A172 (cell line): ENCODE measurements at regions not wholly inside any gene's neighbourhood (a gene's known extent, or its start where the extent isn't known, plus 50 kb on each side); places are given as distances from the start of the nearest gene placed in this dataset.
"Not testable (repeated sequence)": the region's sequence is repeated elsewhere in the genome, so short reads cannot be mapped to it uniquely, and the experiment has no call there.

ENCODE experiments used
- DNase-seq: peaks from one replicate; pipeline ENCODE4 v3.0.0-alpha.2; 2015; ENCODE audit warnings: low spot score

- DNase-seq = no peak
These were observed 69.2 kb downstream of the LYZL2 start for GRCh38 chr10:30560326-30560725.

GRCh38 chr10:30559180-30559579, 70.4 kb downstream of the LYZL2 start:
- DNase-seq = no peak

- DNase-seq = no peak
These were observed 71.1 kb downstream of the LYZL2 start for GRCh38 chr10:30558411-30558810.

DNA sequence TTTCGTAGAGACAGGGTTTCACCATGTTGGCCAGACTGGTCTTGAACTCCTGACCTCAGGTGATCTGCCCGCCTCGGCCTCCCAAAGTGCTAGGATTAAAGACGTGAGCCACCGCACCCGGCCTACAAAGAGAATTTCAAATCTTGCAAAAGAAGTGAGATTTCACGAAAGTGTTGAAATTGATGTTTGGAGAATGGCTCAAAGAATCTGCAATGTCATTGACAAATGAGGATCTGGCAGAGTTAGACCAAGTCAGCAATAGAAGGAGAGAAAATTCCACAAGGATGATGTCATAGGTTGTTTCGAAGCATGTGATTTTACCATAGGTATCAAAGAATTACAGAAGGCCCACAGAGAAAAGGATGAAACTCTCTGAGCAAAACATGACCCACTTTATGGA, 71.7 kb downstream of the LYZL2 start:
- peak; percentile 65 for DNase-seq

GRCh38 chr10:30556189-30556588, 73.4 kb downstream of the LYZL2 start:
- no peak for DNase-seq

- DNase-seq = no peak
These were observed 74.1 kb downstream of the LYZL2 start for GRCh38 chr10:30555465-30555864.

DNA sequence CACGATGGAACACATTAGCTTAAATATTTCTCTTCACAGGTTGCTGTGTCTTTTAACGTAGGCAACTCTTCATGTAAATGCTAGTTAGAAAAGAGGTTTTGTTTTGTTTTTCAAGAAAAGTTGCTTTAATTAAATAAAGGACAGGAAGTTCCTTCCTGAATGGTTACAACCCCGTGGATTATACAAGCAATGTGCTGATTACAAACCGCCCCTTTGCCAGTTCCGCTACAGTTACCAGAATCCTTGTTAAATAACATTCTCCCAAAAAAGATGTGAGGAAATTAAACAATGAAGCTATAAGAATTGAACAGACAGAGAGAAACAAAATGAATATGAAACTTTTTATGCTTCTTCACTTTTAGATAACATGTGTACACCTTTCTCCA, 75.1 kb downstream of the LYZL2 start:
- DNase-seq = no peak

GRCh38 chr10:30553626-30554439, 75.7 kb downstream of the LYZL2 start:
- no peak for DNase-seq

- no peak for DNase-seq
These were observed 76.4 kb downstream of the LYZL2 start for GRCh38 chr10:30553018-30553625.

GRCh38 chr10:30550967-30551815, 78.4 kb downstream of the LYZL2 start:
- no peak for DNase-seq

DNA sequence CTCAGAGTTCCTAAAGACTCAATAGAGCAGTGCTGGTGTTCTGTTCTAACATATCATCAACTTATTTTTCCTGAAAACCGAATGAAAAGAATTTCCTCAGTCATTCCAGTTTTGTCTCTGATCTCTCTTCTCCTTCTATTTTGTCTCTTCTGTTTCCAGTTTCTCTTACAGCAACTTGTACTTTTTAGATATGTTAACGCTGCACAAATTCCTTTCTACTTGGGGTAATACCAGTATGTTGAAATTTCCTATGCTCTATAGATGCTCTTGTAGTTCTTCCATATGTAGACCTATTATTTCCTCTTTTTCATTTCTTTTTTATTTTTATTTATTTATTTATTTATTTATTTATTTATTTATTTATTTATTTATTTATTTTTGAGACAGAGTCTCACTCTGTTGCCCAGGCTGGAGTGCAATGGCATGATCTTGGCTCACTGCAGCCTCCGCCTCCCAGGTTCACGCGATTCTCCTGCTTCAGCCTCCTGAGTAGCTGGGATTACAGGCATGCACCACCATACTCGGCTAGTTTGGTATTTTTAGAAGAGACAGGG, 80.3 kb downstream of the LYZL2 start:
- not testable (repeated sequence) for DNase-seq

DNA sequence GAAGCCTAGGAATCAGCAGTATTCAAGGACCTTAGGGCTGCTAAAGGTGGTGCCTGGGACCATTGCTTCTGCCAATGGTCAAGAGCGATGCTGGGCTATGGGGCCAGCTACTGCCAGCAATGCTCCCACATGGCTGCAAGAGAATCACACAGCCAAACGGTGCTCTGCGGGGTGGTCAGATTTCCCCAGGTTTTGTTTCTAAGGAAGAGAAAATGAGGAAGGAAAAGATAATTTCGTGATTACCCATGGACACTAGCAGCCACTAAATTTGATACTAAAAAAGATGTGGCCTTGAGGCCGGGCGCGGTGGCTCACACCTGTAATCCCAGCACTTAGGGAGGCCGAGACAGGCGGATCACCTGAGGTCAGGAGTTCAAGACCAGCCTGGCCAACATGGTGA, 83.0 kb downstream of the LYZL2 start:
- DNase-seq = no peak

DNA sequence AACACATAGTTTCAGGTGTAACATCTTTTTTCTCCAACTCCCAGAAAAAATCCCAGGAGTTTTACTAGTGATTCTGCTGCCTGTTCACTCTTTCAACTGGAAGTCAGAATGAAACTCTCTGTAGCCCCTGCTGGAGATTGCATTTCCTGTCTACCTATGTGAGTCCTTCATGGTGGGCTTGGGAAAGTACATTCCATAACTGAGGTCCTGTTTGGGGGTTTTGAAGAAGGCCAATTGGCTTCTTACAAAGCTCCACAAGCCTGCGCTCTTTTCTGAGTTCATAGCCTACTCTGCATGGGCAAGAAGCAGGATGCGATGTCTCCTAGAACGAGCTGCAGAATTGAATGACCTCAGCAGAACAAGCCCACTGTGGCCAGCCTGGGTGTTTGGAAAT, 86.7 kb downstream of the LYZL2 start:
- DNase-seq = no peak

DNA sequence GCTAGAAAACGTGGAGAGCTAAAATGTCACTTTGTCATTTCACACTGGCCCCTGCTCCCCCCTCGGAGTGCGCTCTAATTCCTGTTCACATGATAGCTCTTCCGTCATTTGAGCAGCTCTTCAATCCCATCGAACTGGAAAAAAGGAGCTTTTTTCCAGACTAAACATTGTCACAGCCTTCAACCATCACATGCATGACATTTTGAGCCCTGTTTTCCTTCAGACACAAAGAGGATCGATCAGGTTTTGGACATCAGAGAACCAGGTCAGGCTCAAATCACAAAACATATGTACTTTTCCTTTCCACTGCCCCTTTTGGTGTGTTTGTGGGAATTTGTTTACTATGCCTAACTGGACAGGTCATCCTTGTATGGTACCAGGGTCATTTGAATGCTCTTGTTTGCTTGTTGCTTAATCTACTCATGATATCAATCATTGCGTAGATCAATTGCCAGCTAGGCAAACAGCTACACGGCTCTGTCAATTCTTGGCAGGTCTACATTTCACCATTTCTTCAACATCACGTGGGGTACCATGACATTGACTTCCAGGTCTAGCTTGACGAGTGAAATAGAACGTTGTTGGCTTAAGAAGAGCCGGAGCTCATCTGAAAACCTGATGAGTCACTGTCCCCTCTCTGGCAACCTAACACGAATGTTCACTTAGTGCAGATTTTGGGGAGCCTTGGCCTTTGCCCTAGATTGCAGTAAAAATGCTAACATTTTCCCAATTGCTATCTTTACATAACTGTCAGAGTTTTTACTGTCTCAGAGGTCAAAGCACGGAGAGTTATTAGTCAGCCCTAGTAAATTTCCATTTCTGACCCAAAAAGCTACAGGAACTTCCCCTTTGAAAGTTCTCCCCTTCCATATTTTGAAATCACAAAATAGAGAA, 87.3 kb downstream of the LYZL2 start:
- DNase-seq = no peak

GRCh38 chr10:30540276-30540675, 89.3 kb downstream of the LYZL2 start:
- DNase-seq = no peak

DNA sequence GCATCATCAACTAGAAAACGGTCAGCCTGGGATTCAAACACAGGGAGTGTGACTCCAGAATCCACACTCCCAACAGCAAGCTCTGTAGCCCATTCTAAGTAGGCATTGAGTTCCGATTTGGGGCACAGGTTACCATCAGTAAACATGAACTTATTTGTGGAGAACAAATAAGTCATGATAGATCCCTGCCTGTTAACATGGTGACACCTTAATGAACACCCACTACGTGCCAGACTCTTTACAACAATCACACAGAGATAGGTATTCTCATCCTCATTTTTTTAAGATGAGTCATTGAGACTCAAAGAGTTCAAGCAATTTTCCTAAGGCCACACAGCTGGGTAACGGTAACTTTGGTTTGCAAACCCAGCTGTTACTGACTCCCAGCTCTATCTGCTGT, 91.5 kb downstream of the LYZL2 start:
- DNase-seq = peak; percentile 72

DNA sequence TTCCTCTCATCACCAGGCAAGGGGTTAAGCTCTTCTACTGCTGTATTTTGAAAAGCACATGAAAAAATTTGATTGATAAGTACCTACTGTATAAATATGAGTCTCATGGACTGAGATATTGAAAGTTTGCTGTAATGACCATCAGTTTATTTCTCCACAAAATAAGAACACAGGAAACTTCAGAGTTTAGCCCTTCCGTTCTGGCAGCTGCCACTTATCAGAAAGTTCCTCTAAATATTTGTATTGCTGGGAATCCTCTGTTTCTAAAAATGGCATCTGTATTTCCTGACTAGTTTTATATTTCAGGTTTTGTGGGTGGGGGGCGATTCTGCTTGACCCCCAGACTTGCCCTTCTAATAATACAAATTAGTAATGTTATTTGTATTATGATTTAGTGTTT, 92.0 kb downstream of the LYZL2 start:
- no peak for DNase-seq

GRCh38 chr10:30537158-30537557, 92.4 kb downstream of the LYZL2 start:
- DNase-seq = not testable (repeated sequence)

DNA sequence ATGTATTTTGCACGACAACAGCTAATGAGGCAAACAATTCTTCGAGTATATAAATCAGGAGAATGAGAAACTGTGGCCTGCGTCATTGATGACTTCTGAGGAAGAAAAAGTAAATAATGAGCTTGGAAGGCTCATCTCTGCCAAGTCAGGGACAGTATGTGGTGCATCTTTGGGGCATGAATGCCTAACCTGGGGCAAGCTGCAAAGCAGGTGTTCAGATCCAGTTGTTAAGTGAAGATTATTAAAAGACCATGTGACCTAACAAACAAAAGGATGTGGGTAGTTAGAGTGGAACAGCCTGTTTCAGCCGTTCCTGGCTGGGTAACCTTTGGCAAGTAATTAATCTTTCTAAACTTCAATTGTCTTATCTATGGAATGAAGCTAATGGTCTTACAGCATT, 93.0 kb downstream of the LYZL2 start:
- peak; percentile 72 for DNase-seq

DNA sequence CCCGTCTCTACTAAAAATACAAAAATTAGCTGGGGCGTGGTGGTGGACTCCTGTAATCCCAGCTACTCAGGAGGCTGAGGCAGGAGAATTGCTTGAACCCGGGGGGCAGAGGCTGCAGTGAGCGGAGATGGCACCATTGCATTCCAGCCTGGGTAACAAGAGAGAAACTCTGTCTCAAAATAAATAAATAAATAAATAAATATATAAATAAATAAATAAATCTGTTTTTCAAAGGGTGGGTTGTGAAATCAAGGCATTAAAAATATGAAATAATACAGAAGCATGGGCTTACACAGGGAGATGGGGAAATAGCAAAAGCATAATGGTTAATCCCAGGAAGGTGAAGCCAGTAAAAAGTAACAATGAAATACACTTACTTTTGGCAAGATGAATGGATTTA, 93.9 kb downstream of the LYZL2 start:
- DNase-seq = no peak

- DNase-seq = peak; percentile 56
These were observed 94.9 kb downstream of the LYZL2 start for GRCh38 chr10:30534465-30535144.
